RCC 7860 (cell line): ENCODE measurements at regions not wholly inside any gene's neighbourhood (a gene's known extent, or its start where the extent isn't known, plus 50 kb on each side); places are given as distances from the start of the nearest gene placed in this dataset.

Experiments
- DNase-seq: peaks from one replicate; pipeline ENCODE4 v3.0.0-alpha.2; 2015; ENCODE audit warnings: low spot score
- FAIRE-seq: peaks from 2 replicates; lab custom pipeline; 2012; peaks lifted over from hg19 to GRCh38; lab: Jason Lieb, UNC

GRCh38 chr11:105553025-105553424, 56.8 kb upstream of the GRIA4 start:
- DNase-seq: no peak

GRCh38 chr11:105548359-105548758, 61.5 kb upstream of the GRIA4 start:
- FAIRE-seq: no peak

More at GRCh38 chr11:105553025-105553424, 56.8 kb upstream of the GRIA4 start:
- FAIRE-seq: no peak

GRCh38 chr11:105538588-105538987, 71.3 kb upstream of the GRIA4 start:
- DNase-seq (no peak), FAIRE-seq (no peak)

More at GRCh38 chr11:105548359-105548758, 61.5 kb upstream of the GRIA4 start:
- DNase-seq: no peak

GRCh38 chr11:105537531-105537930, 72.3 kb upstream of the GRIA4 start:
- no peak for DNase-seq
- FAIRE-seq: no peak

- FAIRE-seq (no peak), DNase-seq (no peak)
Measured at GRCh38 chr11:105524286-105524685, 85.6 kb upstream of the GRIA4 start.

- no peak for DNase-seq
- FAIRE-seq: no peak
Measured at GRCh38 chr11:105520706-105521345, 89.0 kb upstream of the GRIA4 start.

GRCh38 chr11:105507496-105508254, 102.2 kb upstream of the GRIA4 start:
- FAIRE-seq (no peak), DNase-seq (no peak)

GRCh38 chr11:105492010-105492409, 117.9 kb upstream of the GRIA4 start:
- no peak for DNase-seq
- no peak for FAIRE-seq

- FAIRE-seq: no peak
- no peak for DNase-seq
Measured at GRCh38 chr11:105491394-105491793, 118.5 kb upstream of the GRIA4 start.

GRCh38 chr11:105490333-105490732, 119.5 kb upstream of the GRIA4 start:
- FAIRE-seq: no peak
- no peak for DNase-seq

- FAIRE-seq: no peak
- DNase-seq: no peak
Measured at GRCh38 chr11:105489446-105489845, 120.4 kb upstream of the GRIA4 start.

GRCh38 chr11:105486929-105487328, 122.9 kb upstream of the GRIA4 start:
- FAIRE-seq (no peak), DNase-seq (no peak)

GRCh38 chr11:105469931-105470330, 139.9 kb upstream of the GRIA4 start:
- no peak for DNase-seq
- no peak for FAIRE-seq

- FAIRE-seq: no peak
- DNase-seq: no peak
Measured at GRCh38 chr11:105468154-105468553, 141.7 kb upstream of the GRIA4 start.

GRCh38 chr11:105466582-105467228, 143.2 kb upstream of the GRIA4 start:
- FAIRE-seq (no peak), DNase-seq (no peak)

GRCh38 chr11:105458071-105458470, 151.8 kb upstream of the GRIA4 start:
- no peak for DNase-seq
- no peak for FAIRE-seq

- FAIRE-seq (no peak), DNase-seq (no peak)
Measured at GRCh38 chr11:105456950-105457349, 152.9 kb upstream of the GRIA4 start.

GRCh38 chr11:105449100-105449734, 160.7 kb upstream of the GRIA4 start:
- DNase-seq (no peak), FAIRE-seq (no peak)

- DNase-seq (no peak), FAIRE-seq (no peak)
Measured at GRCh38 chr11:105448703-105449079, 161.2 kb upstream of the GRIA4 start.

GRCh38 chr11:105447936-105448702, 161.8 kb upstream of the GRIA4 start:
- DNase-seq (no peak), FAIRE-seq (no peak)

- no peak for DNase-seq
- no peak for FAIRE-seq
Measured at GRCh38 chr11:105443623-105444022, 166.2 kb upstream of the GRIA4 start.
